ENCODE measurements at regions not wholly inside any gene's neighbourhood (a gene's known extent, or its start where the extent isn't known, plus 50 kb on each side); places are given as distances from the start of the nearest gene placed in this dataset.

- Histone ChIP-seq H3K27ac (ENCODE audit: low read depth in 1 of 2, low read length in 2 of 2) (no peak overlapping the region), H3K36me3 (ENCODE audit: control insufficient read depth in 4 of 4, insufficient read depth in 3 of 4, low read depth in 1 of 4, low read length in 3 of 4) (no peaks in the 10 kb centered on the region), H3K27me3 (ENCODE audit: control insufficient read depth in 4 of 4, insufficient read depth in 4 of 4, low read length in 3 of 4) (no peaks in the 10 kb centered on the region), H3K4me3 (ENCODE audit: low read depth in 1 of 3, low read length in 3 of 3) (no peak overlapping the region), H3K9ac (ENCODE audit: low read depth in 1 of 2, low read length in 2 of 2) (no peak overlapping the region), H3K9me3 (ENCODE audit: control insufficient read depth in 4 of 4, low read length in 3 of 4) (no peaks in the 10 kb centered on the region), H3K4me1 (ENCODE audit: control insufficient read depth in 4 of 4, insufficient read depth in 4 of 4, low read length in 3 of 4) (no peaks in the 10 kb centered on the region)
- peak; percentile 29 for DNase-seq (ENCODE audit: low spot score)
- no peak for TF ChIP-seq JUND (IDR thresholded peaks at IDR 0.05)
- TF ChIP-seq ZBTB33 (IDR thresholded peaks at IDR 0.05) = no peak
- TF ChIP-seq NR2F2 (IDR thresholded peaks at IDR 0.05) = no peak
- no peak for TF ChIP-seq GABPA (IDR thresholded peaks at IDR 0.05 in 1 of 2, conservative IDR thresholded peaks at IDR 0.05 in 1 of 2)
- TF ChIP-seq TAF1 (conservative IDR thresholded peaks at IDR 0.05) = no peak
- no peak for TF ChIP-seq FOXA2 (IDR thresholded peaks at IDR 0.05)
- 82% methylated on average over 5 of the region's 5 CpGs for WGBS
Measured at GRCh38 chr2:128636802-128637147, 318.1 kb upstream of the HS6ST1 start.

GRCh38 chr2:128637481-128638155 lies 318.9 kb upstream of the HS6ST1 start:
- Histone ChIP-seq H3K36me3 (ENCODE audit: control insufficient read depth in 4 of 4, insufficient read depth in 3 of 4, low read depth in 1 of 4, low read length in 3 of 4) (no peaks in the 10 kb centered on the region), H3K4me3 (ENCODE audit: low read depth in 1 of 3, low read length in 3 of 3) (no peak overlapping the region), H3K9me3 (ENCODE audit: control insufficient read depth in 4 of 4, low read length in 3 of 4) (no peaks in the 10 kb centered on the region), H3K9ac (ENCODE audit: low read depth in 1 of 2, low read length in 2 of 2) (no peak overlapping the region), H3K4me1 (ENCODE audit: control insufficient read depth in 4 of 4, insufficient read depth in 4 of 4, low read length in 3 of 4) (no peaks in the 10 kb centered on the region), H3K27me3 (ENCODE audit: control insufficient read depth in 4 of 4, insufficient read depth in 4 of 4, low read length in 3 of 4) (no peaks in the 10 kb centered on the region), H3K27ac (ENCODE audit: low read depth in 1 of 2, low read length in 2 of 2) (no peak overlapping the region)
- peak; percentile 9 for DNase-seq (ENCODE audit: low spot score)
- no peak for TF ChIP-seq NR2F2 (IDR thresholded peaks at IDR 0.05)
- no peak for TF ChIP-seq ATF3 (IDR thresholded peaks at IDR 0.05)
- no peak for TF ChIP-seq HNF4G (IDR thresholded peaks at IDR 0.05)
- TF ChIP-seq RXRA (IDR thresholded peaks at IDR 0.05) = no peak
- 87% methylated on average over 7 of the region's 7 CpGs for WGBS

- Histone ChIP-seq H3K9ac (ENCODE audit: low read depth in 1 of 2, low read length in 2 of 2) (no peak overlapping the region), H3K27me3 (ENCODE audit: control insufficient read depth in 4 of 4, insufficient read depth in 4 of 4, low read length in 3 of 4) (no peaks in the 10 kb centered on the region), H3K9me3 (ENCODE audit: control insufficient read depth in 4 of 4, low read length in 3 of 4) (no peaks in the 10 kb centered on the region), H3K4me3 (ENCODE audit: low read depth in 1 of 3, low read length in 3 of 3) (no peak overlapping the region), H3K27ac (ENCODE audit: low read depth in 1 of 2, low read length in 2 of 2) (no peak overlapping the region), H3K36me3 (ENCODE audit: control insufficient read depth in 4 of 4, insufficient read depth in 3 of 4, low read depth in 1 of 4, low read length in 3 of 4) (no peaks in the 10 kb centered on the region), H3K4me1 (ENCODE audit: control insufficient read depth in 4 of 4, insufficient read depth in 4 of 4, low read length in 3 of 4) (no peaks in the 10 kb centered on the region)
- peak; percentile 32 for DNase-seq (ENCODE audit: low spot score)
- 68% methylated on average over 12 of the region's 12 CpGs for WGBS
- TF ChIP-seq JUND (IDR thresholded peaks at IDR 0.05) (no peak), EGR1 (IDR thresholded peaks at IDR 0.05; ENCODE audit: low read depth in 2 of 2) (no peak), ATF3 (IDR thresholded peaks at IDR 0.05) (no peak), REST (IDR thresholded peaks at IDR 0.05) (no peak), FOXA2 (IDR thresholded peaks at IDR 0.05) (no peak), SP1 (IDR thresholded peaks at IDR 0.05) (no peak), RAD21 (IDR thresholded peaks at IDR 0.05) (no peak), HNF4A (conservative IDR thresholded peaks at IDR 0.05) (no peak), HNF4G (IDR thresholded peaks at IDR 0.05) (no peak), MAX (IDR thresholded peaks at IDR 0.05) (no peak), CTCF (IDR thresholded peaks at IDR 0.05; ENCODE audit: low read depth, low read length, missing input control) (no peak)
Measured at GRCh38 chr2:128638341-128639119, 319.9 kb upstream of the HS6ST1 start.

Measured in liver (tissue), 8 donors.